A549 (cell line): ENCODE measurements at regions not wholly inside any gene's neighbourhood (a gene's known extent, or its start where the extent isn't known, plus 50 kb on each side); places are given as distances from the start of the nearest gene placed in this dataset.

Experiments
- ATAC-seq, 2 experiments: fragments of 200-7000 bp in 1 of 2; fragments of >200 bp in 1 of 2; cut with Nextera tagmentation in 1 of 2; cut with Tn5 transposase in 1 of 2; 3 replicates each; pipeline versions ENCODE4 v1.8.0 to v1.9.1; 2018 to 2020; ENCODE audit warnings: mild to moderate bottlenecking in 1 of 2, moderate library complexity in 1 of 2
- CTCF ChIA-PET: fragments of 300-600 bp; sonication (Branson Sonifier 250); formaldehyde crosslinking; extraction: SDS; loops from one replicate; lab custom pipeline; 2021; ENCODE audit warnings: antibody characterized with exemption, inconsistent platforms; lab: Yijun Ruan, JAX
- POLR2A ChIA-PET: fragments of 350-600 bp; formaldehyde crosslinking; extraction: SDS; loops from one replicate; lab custom pipeline; 2021; ENCODE audit warnings: antibody characterized with exemption, inconsistent platforms; lab: Yijun Ruan, JAX
- DNase-seq, 2 experiments: peaks; one replicate each; pipeline versions ENCODE4 v3.0.0 to v3.0.0-alpha.2; 2011 to 2016; ENCODE audit warnings: low read depth in 1 of 2, low spot score in 1 of 2
- FAIRE-seq: peaks from 2 replicates; lab custom pipeline; 2011; peaks lifted over from hg19 to GRCh38; lab: Jason Lieb, UNC
- H3K27ac ChIP-seq, 2 experiments: fragments of >200 bp; sonication (Bioruptor Twin); formaldehyde crosslinking; 3 replicates each; pipeline ENCODE4 v1.5.1; 2016 to 2017
- H3K4me1 ChIP-seq: fragments of >200 bp; sonication (Bioruptor Twin); formaldehyde crosslinking; 3 replicates; pipeline ENCODE4 v1.6.1; 2016
- H3K4me2 ChIP-seq: fragments of >200 bp; sonication (Bioruptor Twin); formaldehyde crosslinking; 3 replicates; pipeline ENCODE4 v1.6.1; 2016
- H3K4me3 ChIP-seq: fragments of >200 bp; sonication (Bioruptor Twin); formaldehyde crosslinking; 3 replicates; pipeline ENCODE4 v1.5.1; 2016
- H3K9me3 ChIP-seq: fragments of >200 bp; sonication (Bioruptor Twin); formaldehyde crosslinking; 3 replicates; pipeline ENCODE4 v1.6.1; 2016
- BHLHE40 ChIP-seq: IDR thresholded peaks from 2 replicates; pipeline ENCODE4 v1.6.1; 2012; ENCODE audit warnings: low read depth, low read length, inconsistent platforms
- CBX2 ChIP-seq: fragments of 200-600 bp; sonication (generic); IDR thresholded peaks from 2 replicates; pipeline ENCODE4 v1.6.1; 2016; ENCODE audit warnings: low read depth, mild to moderate bottlenecking, borderline replicate concordance
- CBX8 ChIP-seq: fragments of 200-600 bp; sonication (generic); IDR thresholded peaks from 2 replicates; pipeline ENCODE4 v1.6.1; 2016
- CEBPB ChIP-seq, 2 experiments: fragments of >200 bp in 1 of 2; sonication (Bioruptor Twin) in 1 of 2; formaldehyde crosslinking in 1 of 2; IDR thresholded peaks; 2 replicates each; pipeline ENCODE4 v1.6.1; 2012 to 2016
- EHMT2 ChIP-seq: fragments of 200-600 bp; sonication (generic); IDR thresholded peaks from 2 replicates; pipeline ENCODE4 v1.6.1; 2016; ENCODE audit warnings: antibody characterized with exemption, low read depth, mild to moderate bottlenecking, moderate library complexity
- EP300 ChIP-seq, 2 experiments: fragments of >200 bp; sonication (Bioruptor Twin); formaldehyde crosslinking; IDR thresholded peaks; 2 replicates in 1 of 2; 3 replicates in 1 of 2; pipeline ENCODE4 v1.6.1; 2016 to 2017
- ESRRA ChIP-seq: fragments of 150-350 bp; IDR thresholded peaks from 2 replicates; pipeline ENCODE4 v1.6.1; 2014; ENCODE audit warnings: mild to moderate bottlenecking, low read length, borderline replicate concordance
- FOSL2 ChIP-seq, 2 experiments: fragments of 450-650 bp in 1 of 2; fragments of >200 bp in 1 of 2; sonication (Bioruptor Twin) in 1 of 2; formaldehyde crosslinking; IDR thresholded peaks; 2 replicates each; pipeline versions ENCODE4 v1.5.0 to v1.6.1; 2016 to 2020; ENCODE audit warnings: mild to moderate bottlenecking in 1 of 2, moderate library complexity in 1 of 2
- HOXB5 ChIP-seq: fragments of 250-450 bp; sonication (Bioruptor Pico); IDR thresholded peaks from 2 replicates; pipeline ENCODE4 v1.5.0; 2020; ENCODE audit warnings: mild to moderate bottlenecking, moderate library complexity
- JUN ChIP-seq, 2 experiments: fragments of >200 bp; sonication (Bioruptor Twin); formaldehyde crosslinking; IDR thresholded peaks; 2 replicates in 1 of 2; 3 replicates in 1 of 2; pipeline ENCODE4 v1.6.1; 2016 to 2017
- JUNB ChIP-seq: fragments of >200 bp; sonication (Bioruptor Twin); formaldehyde crosslinking; IDR thresholded peaks from 2 replicates; pipeline ENCODE4 v1.6.1; 2016
- MAZ ChIP-seq: fragments of 150-350 bp; IDR thresholded peaks from 2 replicates; pipeline ENCODE4 v1.6.1; 2014; ENCODE audit warnings: antibody characterized with exemption, low read depth, low read length, borderline replicate concordance
- NFE2L2 ChIP-seq: fragments of 150-350 bp; conservative IDR thresholded peaks from 2 replicates; pipeline ENCODE4 v1.6.1; 2014; ENCODE audit warnings: low read length
- NR3C1 ChIP-seq: fragments of >200 bp; sonication (Bioruptor Twin); formaldehyde crosslinking; IDR thresholded peaks from 3 replicates; pipeline ENCODE4 v1.6.1; 2017
- RAD21 ChIP-seq, 2 experiments: fragments of >200 bp in 1 of 2; sonication (Bioruptor Twin) in 1 of 2; formaldehyde crosslinking in 1 of 2; IDR thresholded peaks in 1 of 2; conservative IDR thresholded peaks in 1 of 2; 2 replicates in 1 of 2; 3 replicates in 1 of 2; pipeline ENCODE4 v1.6.1; 2012 to 2018; ENCODE audit warnings: inconsistent platforms in 1 of 2
- RARB ChIP-seq: fragments of 250-450 bp; sonication (Bioruptor Pico); IDR thresholded peaks from 2 replicates; pipeline ENCODE4 v1.8.0; 2021; ENCODE audit warnings: mild to moderate bottlenecking, moderate library complexity
- SMC3 ChIP-seq: fragments of >200 bp; sonication (Bioruptor Twin); formaldehyde crosslinking; IDR thresholded peaks from 3 replicates; pipeline ENCODE4 v1.6.1; 2018; ENCODE audit warnings: inconsistent platforms
- TFCP2L1 ChIP-seq: fragments of 250-450 bp; sonication (Bioruptor Pico); IDR thresholded peaks from 2 replicates; pipeline ENCODE4 v1.5.0; 2021; ENCODE audit warnings: mild to moderate bottlenecking
- ZC3H11A ChIP-seq: fragments of 450-650 bp; IDR thresholded peaks from 2 replicates; pipeline ENCODE4 v1.6.1; 2014; ENCODE audit warnings: antibody characterized with exemption, mild to moderate bottlenecking
- ZNF302 ChIP-seq: fragments of 250-450 bp; sonication (Bioruptor Pico); IDR thresholded peaks from 2 replicates; pipeline ENCODE4 v1.9.0; 2021; ENCODE audit warnings: inconsistent platforms, mild to moderate bottlenecking, moderate library complexity
- WGBS: methylation state at CpG from one replicate; pipeline ENCODE4 v1.1.6; 2017; ENCODE audit errors: missing lambda C conversion rate; 5-methylcytosine and 5-hydroxymethylcytosine counted together
- TF ChIP-seq, protein P1 (sequence below): IDR thresholded peaks from 2 replicates; pipeline ENCODE4 v1.6.1; 2012; ENCODE audit warnings: low read depth, borderline replicate concordance
- TF ChIP-seq, protein P2 (sequence below): fragments of 450-650 bp; IDR thresholded peaks from 2 replicates; pipeline ENCODE4 v1.6.1; 2014; ENCODE audit warnings: antibody characterized with exemption
- TF ChIP-seq, protein P3 (sequence below): fragments of >200 bp; sonication (Bioruptor Twin); formaldehyde crosslinking; IDR thresholded peaks from 2 replicates; pipeline ENCODE4 v1.6.1; 2016
- TF ChIP-seq, protein P4 (sequence below): fragments of >200 bp; sonication (Bioruptor Twin); formaldehyde crosslinking; IDR thresholded peaks from 3 replicates; pipeline ENCODE4 v1.5.1; 2016
- TF ChIP-seq, protein P5 (sequence below): IDR thresholded peaks from 2 replicates; pipeline ENCODE4 v1.6.1; 2012

DNA sequence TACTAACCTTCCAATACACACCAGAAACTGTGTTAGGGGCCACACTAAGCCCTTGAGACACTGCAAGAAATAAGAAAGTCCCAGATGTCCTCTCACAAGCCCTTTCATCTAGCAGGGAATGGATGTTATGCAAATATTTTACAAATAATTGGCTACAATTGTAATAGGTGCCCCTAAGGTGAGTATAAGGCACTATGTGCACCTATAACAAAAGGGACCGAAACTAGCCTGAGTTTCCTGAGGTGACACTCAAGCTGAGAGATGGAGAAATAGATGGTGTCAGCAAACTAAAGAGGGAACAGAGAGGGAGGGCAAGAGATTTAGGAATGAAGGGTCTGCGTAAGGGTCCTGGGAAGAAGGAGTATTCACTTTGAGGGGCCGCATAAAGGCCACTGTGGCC is 212.6 kb downstream of the TTC8 start:
- H3K4me3 ChIP-seq, result no peak overlapping the region
- TF ChIP-seq MAZ, result no peak
- no peak for TF ChIP-seq SMC3
- TF ChIP-seq EP300 (IDR thresholded peaks at IDR 0.05), result no peak
- TF ChIP-seq, protein P1, sequence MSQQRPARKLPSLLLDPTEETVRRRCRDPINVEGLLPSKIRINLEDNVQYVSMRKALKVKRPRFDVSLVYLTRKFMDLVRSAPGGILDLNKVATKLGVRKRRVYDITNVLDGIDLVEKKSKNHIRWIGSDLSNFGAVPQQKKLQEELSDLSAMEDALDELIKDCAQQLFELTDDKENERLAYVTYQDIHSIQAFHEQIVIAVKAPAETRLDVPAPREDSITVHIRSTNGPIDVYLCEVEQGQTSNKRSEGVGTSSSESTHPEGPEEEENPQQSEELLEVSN, result no peak
- TF ChIP-seq BHLHE40, result no peak
- no peak for TF ChIP-seq CBX2
- no peak for TF ChIP-seq JUN (IDR thresholded peaks at IDR 0.05)
- no peak for TF ChIP-seq NR3C1
- no peak for TF ChIP-seq CBX8
- TF ChIP-seq, all 56 proteins: peak for 0
- Histone ChIP-seq H3K4me2 (no peak overlapping the region), H3K27ac (no peak overlapping the region), H3K9me3 (no peaks in the 10 kb centered on the region), H3K4me1 (peaks cover 10% of the 10 kb centered on the region)
- WGBS, result 26% methylated on average over 3 of the region's 3 CpGs
- CTCF ChIA-PET, result interaction anchor here (4.7 kb wide), 1 partner anchor 11 kb away, joined by 47 read pairs; no protein-coding TSS in a partner anchor
- FAIRE-seq (no peak), DNase-seq (no peak), ATAC-seq (no peak)
- POLR2A ChIA-PET, result no interaction called here

DNA sequence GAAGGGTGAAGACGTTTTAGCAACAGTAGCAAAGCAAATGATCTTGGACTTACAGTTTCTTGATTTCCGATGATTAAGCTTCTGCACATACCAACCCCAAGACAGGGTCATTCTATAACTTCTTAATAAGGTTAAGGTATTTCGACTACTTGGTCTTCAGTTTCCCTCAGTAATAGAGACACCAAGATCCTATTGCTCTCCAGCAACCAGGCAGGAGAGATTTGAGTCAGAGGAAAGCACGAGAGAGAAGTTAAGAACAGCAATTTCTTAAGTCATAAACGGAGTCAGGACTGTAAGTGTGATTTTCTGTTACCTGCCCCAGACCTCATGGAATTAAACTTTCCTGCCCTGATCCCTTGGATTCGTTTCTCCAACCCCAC is 215.6 kb downstream of the TTC8 start:
- Histone ChIP-seq H3K9me3 (peaks cover 7% of the 10 kb centered on the region; the same call in 1 of the 3 replicates), H3K4me1 (peaks cover 10% of the 10 kb centered on the region), H3K4me2 (peak overlapping the region; percentile 80), H3K4me3 (peak overlapping the region; percentile 44; the same call in 2 of the 3 replicates), H3K27ac (peak overlapping the region; percentile 81 to 88; a peak in 5 of 6 replicates)
- no peak for FAIRE-seq
- WGBS, result 16% methylated on average over 6 of the region's 6 CpGs
- peak; percentile 16 to 47; a peak in 4 of 6 replicates for ATAC-seq
- ChIA-PET CTCF (interaction anchor here (0.7 to 4.7 kb wide), 22 partner anchors 9 to 901 kb away, joined by 3 to 47 read pairs (median 4); no protein-coding TSS in a partner anchor), POLR2A (interaction anchor here (0.5 kb wide), 1 partner anchor 542 kb away, joined by 3 read pairs; no protein-coding TSS in a partner anchor)
- no peak for DNase-seq
- TF ChIP-seq RARB (CRISPR knock-in tag), result no peak
- no peak for TF ChIP-seq TFCP2L1 (CRISPR knock-in tag)
- TF ChIP-seq SMC3, result no peak
- no peak for TF ChIP-seq HOXB5 (CRISPR knock-in tag)

DNA sequence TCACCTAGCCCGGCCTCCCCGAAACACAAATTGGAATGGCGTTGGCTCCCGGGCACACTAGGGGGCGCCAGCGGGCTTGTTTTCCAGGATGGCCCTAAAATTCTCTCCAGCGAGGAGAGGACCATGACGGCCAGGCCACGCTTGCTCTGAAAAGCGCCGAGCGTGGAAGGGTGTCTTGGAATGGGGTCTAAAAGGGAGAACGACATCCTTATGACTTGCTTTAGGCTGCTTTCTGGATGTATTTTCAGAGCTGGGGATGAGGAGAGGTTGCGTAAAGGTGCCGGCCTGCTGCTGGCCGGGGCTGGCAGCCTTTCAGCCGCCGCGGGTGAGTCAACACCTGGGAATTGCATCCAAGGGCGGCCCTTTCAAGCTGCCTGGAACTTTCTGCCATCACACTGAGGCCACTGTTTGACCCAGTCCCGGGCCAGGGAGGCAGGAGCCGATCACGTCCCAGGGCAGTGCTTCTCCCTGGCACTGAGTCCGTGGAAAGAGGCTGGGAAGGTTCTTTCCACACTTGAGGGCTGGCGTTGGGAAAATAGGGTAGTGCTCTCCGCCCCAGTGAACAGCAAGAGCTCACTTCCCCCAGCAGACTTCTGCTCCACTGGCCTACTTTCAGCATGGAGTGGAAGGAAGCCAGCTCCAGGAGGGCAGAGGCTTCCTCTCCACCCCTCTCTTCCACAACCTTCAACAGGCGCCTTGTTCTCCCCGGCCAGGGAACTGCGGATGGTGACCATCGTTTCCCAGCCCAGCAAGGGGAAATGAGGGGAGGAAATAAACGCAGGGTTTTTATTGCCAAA is 216.2 kb downstream of the TTC8 start:
- Histone ChIP-seq H3K9me3 (peaks cover 7% of the 10 kb centered on the region; the same call in 1 of the 3 replicates), H3K4me3 (peak overlapping the region; percentile 44), H3K4me1 (peaks cover 10% of the 10 kb centered on the region), H3K27ac (peak overlapping the region; percentile 81 to 88)
- CTCF ChIA-PET, result interaction anchor here (0.7 to 4.7 kb wide), 42 partner anchors 8 to 900 kb away, joined by 3 to 47 read pairs (median 3); no protein-coding TSS in a partner anchor
- TF ChIP-seq SMC3, result peak; percentile 91
- TF ChIP-seq, protein P2, sequence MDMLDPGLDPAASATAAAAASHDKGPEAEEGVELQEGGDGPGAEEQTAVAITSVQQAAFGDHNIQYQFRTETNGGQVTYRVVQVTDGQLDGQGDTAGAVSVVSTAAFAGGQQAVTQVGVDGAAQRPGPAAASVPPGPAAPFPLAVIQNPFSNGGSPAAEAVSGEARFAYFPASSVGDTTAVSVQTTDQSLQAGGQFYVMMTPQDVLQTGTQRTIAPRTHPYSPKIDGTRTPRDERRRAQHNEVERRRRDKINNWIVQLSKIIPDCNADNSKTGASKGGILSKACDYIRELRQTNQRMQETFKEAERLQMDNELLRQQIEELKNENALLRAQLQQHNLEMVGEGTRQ, result no peak
- TF ChIP-seq NFE2L2, result no peak
- no peak for TF ChIP-seq EHMT2
- TF ChIP-seq JUNB, result 0 out of 2 replicates have a peak, but pooled peaks have one; percentile 19
- TF ChIP-seq CEBPB (IDR thresholded peaks at IDR 0.05), result peak; percentile 68 to 81
- TF ChIP-seq, protein P3, sequence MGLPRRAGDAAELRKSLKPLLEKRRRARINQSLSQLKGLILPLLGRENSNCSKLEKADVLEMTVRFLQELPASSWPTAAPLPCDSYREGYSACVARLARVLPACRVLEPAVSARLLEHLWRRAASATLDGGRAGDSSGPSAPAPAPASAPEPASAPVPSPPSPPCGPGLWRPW, result no peak
- no peak for TF ChIP-seq ESRRA
- no peak for TF ChIP-seq ZNF302 (CRISPR knock-in tag)
- TF ChIP-seq ZC3H11A, result no peak
- TF ChIP-seq FOSL2 (IDR thresholded peaks at IDR 0.05), result peak; percentile 57; the same call in 1 of the 2 replicates
- TF ChIP-seq FOSL2 (CRISPR knock-in tag; IDR thresholded peaks at IDR 0.05), result peak; percentile 79
- peak; percentile 91 to 97 for TF ChIP-seq RAD21 (conservative IDR thresholded peaks at IDR 0.05 in 1 of 2, IDR thresholded peaks at IDR 0.05 in 1 of 2)
- TF ChIP-seq, protein P1, result peak; percentile 24; the same call in 1 of the 2 replicates
- TF ChIP-seq, protein P4, sequence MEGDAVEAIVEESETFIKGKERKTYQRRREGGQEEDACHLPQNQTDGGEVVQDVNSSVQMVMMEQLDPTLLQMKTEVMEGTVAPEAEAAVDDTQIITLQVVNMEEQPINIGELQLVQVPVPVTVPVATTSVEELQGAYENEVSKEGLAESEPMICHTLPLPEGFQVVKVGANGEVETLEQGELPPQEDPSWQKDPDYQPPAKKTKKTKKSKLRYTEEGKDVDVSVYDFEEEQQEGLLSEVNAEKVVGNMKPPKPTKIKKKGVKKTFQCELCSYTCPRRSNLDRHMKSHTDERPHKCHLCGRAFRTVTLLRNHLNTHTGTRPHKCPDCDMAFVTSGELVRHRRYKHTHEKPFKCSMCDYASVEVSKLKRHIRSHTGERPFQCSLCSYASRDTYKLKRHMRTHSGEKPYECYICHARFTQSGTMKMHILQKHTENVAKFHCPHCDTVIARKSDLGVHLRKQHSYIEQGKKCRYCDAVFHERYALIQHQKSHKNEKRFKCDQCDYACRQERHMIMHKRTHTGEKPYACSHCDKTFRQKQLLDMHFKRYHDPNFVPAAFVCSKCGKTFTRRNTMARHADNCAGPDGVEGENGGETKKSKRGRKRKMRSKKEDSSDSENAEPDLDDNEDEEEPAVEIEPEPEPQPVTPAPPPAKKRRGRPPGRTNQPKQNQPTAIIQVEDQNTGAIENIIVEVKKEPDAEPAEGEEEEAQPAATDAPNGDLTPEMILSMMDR, result peak; percentile 95
- peak in 1 of 2 experiments; percentile 58; a peak in 2 of 5 replicates for TF ChIP-seq JUN (IDR thresholded peaks at IDR 0.05)
- TF ChIP-seq, protein P5, sequence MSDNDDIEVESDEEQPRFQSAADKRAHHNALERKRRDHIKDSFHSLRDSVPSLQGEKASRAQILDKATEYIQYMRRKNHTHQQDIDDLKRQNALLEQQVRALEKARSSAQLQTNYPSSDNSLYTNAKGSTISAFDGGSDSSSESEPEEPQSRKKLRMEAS, result peak; percentile 51
- TF ChIP-seq, all 56 proteins: peak for 9
- FAIRE-seq, result no peak
- peak overlapping the region; percentile 80 for H3K4me2 ChIP-seq
- 16% methylated on average over 28 of the region's 31 CpGs for WGBS
- POLR2A ChIA-PET, result interaction anchor here (0.5 to 1.5 kb wide), 2 partner anchors 375 to 542 kb away, joined by 3 to 4 read pairs; no protein-coding TSS in a partner anchor
- peak; percentile 76 for DNase-seq
- peak; percentile 93 to 96 for ATAC-seq
